ENCODE measurements at regions not wholly inside any gene's neighbourhood (a gene's known extent, or its start where the extent isn't known, plus 50 kb on each side); places are given as distances from the start of the nearest gene placed in this dataset.
"Not testable (repeated sequence)": the region's sequence is repeated elsewhere in the genome, so short reads cannot be mapped to it uniquely, and the experiment has no call there.

- WGBS = 100% methylated on average over 1 of the region's 1 CpG
These were observed 87.0 kb downstream of the PLSCR2 start for GRCh38 chr3:146382386-146382785.

DNA sequence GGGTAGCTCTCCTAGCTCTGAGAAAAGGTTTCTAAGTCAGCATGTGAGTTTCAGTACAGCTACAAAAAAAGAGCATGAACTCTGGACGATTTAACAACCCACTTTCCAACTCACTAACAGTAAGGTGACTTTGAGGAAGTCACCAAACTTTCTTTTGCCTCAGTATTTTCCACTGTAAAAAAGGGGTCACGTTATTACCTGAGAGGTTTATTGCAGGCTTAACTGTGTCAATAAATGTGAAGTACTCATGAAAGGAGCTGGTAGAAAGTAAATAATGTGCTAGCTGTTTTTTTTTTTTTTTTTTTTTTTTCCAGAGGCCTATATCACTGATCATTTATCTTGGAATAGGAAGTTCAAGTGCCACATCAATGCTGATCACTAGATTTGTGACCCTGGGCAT, 89.3 kb downstream of the PLSCR2 start:
- 77% methylated on average over 2 of the region's 2 CpGs for WGBS
- no peaks in the 10 kb centered on the region for H3K4me1 ChIP-seq (ENCODE audit: insufficient read depth)
- no peak overlapping the region for H3K4me3 ChIP-seq (ENCODE audit: low read depth, low read length)
- no peaks in the 10 kb centered on the region for H3K36me3 ChIP-seq (ENCODE audit: insufficient read depth)
- H3K27ac ChIP-seq (ENCODE audit: low read depth) = no peak overlapping the region
- DNase-seq (ENCODE audit: extremely low spot score) = no peak

More at GRCh38 chr3:146382386-146382785, 87.0 kb downstream of the PLSCR2 start:
- Histone ChIP-seq H3K4me1 (ENCODE audit: insufficient read depth) (no peaks in the 10 kb centered on the region), H3K36me3 (ENCODE audit: insufficient read depth) (no peaks in the 10 kb centered on the region), H3K4me3 (ENCODE audit: low read depth, low read length) (no peak overlapping the region), H3K27ac (ENCODE audit: low read depth) (no peak overlapping the region)
- DNase-seq (ENCODE audit: extremely low spot score) = no peak

DNA sequence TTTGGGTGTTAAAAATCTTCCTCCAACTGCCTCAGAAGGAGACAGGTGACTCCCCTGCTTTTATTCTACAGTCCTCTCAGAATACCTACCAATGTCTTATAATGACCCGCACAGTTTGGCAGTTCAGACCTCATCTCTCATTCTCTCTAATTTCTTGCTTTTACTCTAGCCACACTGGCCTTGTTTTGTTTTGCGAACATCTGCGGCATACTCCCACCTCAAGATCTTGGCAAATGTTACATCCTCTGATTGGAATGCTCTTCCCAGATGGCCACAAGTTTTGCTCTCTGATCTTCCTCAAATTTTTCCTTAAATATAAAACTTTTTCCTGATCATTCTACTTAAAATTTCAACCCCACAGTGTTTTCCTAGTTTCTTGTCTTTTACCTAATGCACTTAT, 94.1 kb downstream of the PLSCR2 start:
- Histone ChIP-seq H3K27ac (ENCODE audit: low read depth) (no peak overlapping the region), H3K36me3 (ENCODE audit: insufficient read depth) (no peaks in the 10 kb centered on the region), H3K4me1 (ENCODE audit: insufficient read depth) (no peaks in the 10 kb centered on the region), H3K4me3 (ENCODE audit: low read depth, low read length) (no peak overlapping the region)
- 69% methylated on average over 3 of the region's 3 CpGs for WGBS
- no peak for DNase-seq (ENCODE audit: extremely low spot score)

- H3K36me3 ChIP-seq (ENCODE audit: insufficient read depth) = no peaks in the 10 kb centered on the region
- H3K4me3 ChIP-seq (ENCODE audit: low read depth, low read length) = no peak overlapping the region
- 25% methylated on average over 2 of the region's 2 CpGs for WGBS
- H3K27ac ChIP-seq (ENCODE audit: low read depth) = no peak overlapping the region
- no peak for DNase-seq (ENCODE audit: extremely low spot score)
- no peaks in the 10 kb centered on the region for H3K4me1 ChIP-seq (ENCODE audit: insufficient read depth)
These were observed 95.2 kb downstream of the PLSCR2 start for GRCh38 chr3:146374146-146374545.

- Histone ChIP-seq H3K4me1 (ENCODE audit: insufficient read depth) (no peaks in the 10 kb centered on the region), H3K4me3 (ENCODE audit: low read depth, low read length) (no peak overlapping the region), H3K27ac (ENCODE audit: low read depth) (no peak overlapping the region), H3K36me3 (ENCODE audit: insufficient read depth) (no peaks in the 10 kb centered on the region)
- WGBS = 86% methylated on average over 1 of the region's 1 CpG
- no peak for DNase-seq (ENCODE audit: extremely low spot score)
These were observed 97.5 kb downstream of the PLSCR2 start for GRCh38 chr3:146371902-146372301.

DNA sequence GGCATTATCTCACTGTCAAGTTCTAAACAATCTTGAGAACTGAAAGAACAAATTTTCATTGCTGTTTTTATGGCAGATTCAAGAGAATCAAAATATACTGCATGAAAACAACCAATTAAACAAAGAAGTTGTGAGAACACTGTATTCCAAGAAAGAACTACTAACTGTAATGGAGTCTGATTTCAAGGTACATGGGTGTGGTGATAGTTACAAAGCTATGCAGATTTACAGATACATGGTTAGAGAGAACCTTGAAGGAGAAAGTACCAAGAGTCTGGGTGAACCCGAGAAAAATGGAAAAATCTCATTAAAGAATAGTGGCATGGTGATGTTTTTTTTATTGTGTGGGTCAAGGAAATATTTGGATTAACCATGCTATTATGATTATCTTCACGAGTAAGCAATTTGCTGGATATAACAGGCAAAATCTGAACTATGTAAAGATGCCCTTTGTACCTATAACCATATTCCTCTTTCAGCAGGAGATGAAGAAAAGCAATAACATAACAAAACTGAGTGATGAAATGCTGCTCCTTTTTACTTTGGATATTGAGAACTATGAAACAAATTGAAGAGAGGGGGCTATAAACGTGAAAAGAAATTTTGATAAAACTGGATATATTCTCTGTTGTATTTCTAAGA, 100.4 kb downstream of the PLSCR2 start:
- Histone ChIP-seq H3K36me3 (ENCODE audit: insufficient read depth) (no peaks in the 10 kb centered on the region), H3K27ac (ENCODE audit: low read depth) (no peak overlapping the region), H3K4me3 (ENCODE audit: low read depth, low read length) (no peak overlapping the region), H3K4me1 (ENCODE audit: insufficient read depth) (no peaks in the 10 kb centered on the region)
- WGBS = 85% methylated on average over 3 of the region's 3 CpGs
- no peak for DNase-seq (ENCODE audit: extremely low spot score)

- H3K4me1 ChIP-seq (ENCODE audit: insufficient read depth) = no peaks in the 10 kb centered on the region
- H3K36me3 ChIP-seq (ENCODE audit: insufficient read depth) = no peaks in the 10 kb centered on the region
- DNase-seq (ENCODE audit: extremely low spot score) = no peak
- H3K27ac ChIP-seq (ENCODE audit: low read depth) = no peak overlapping the region
- 94% methylated on average over 1 of the region's 1 CpG for WGBS
- H3K4me3 ChIP-seq (ENCODE audit: low read depth, low read length) = no peak overlapping the region
These were observed 108.9 kb upstream of the PLSCR4 start for GRCh38 chr3:146359841-146360240.

DNA sequence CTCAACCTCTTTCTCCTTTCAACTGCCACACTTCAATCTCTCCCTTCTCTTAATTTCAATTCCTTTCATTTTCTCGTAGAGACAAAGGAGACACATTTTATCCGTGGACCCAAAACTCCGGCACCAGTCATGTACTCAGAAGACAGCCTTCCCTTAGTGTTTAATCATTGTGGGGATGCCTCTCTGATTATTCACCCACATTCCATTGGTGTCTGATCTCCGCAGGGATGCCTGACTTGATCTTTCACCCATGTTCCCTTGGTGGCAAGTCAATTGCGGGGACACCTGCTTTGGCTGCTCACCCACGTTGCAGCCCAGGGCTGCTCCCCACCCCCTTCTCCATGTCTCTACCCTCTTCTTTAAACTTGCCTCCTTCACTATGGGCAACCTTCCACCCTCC, 103.5 kb upstream of the PLSCR4 start:
- not testable (repeated sequence) for H3K4me3 ChIP-seq (ENCODE audit: low read depth, low read length); H3K4me1 ChIP-seq (ENCODE audit: insufficient read depth); H3K36me3 ChIP-seq (ENCODE audit: insufficient read depth); DNase-seq (ENCODE audit: extremely low spot score); H3K27ac ChIP-seq (ENCODE audit: low read depth)
- 94% methylated on average over 6 of the region's 6 CpGs for WGBS

DNA sequence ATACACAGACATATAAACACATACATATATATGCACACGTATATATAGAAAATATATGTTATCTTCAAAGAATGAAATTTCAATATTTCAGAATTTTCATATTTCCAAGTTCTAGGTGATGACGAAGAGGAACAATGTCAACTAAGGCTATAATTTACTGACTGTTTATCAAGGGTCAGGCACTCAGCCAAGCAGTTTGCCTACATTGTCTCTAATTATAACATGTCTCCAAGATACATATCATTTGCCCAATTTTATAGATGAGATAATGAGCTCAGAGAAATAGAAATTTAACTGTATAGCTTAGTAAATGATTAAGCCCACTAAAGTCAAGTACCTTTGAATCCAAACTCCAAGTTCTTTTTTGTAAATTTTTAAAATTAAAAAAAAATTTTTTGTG, 99.9 kb upstream of the PLSCR4 start:
- no peaks in the 10 kb centered on the region for H3K36me3 ChIP-seq (ENCODE audit: insufficient read depth)
- no peak overlapping the region for H3K27ac ChIP-seq (ENCODE audit: low read depth)
- no peak overlapping the region for H3K4me3 ChIP-seq (ENCODE audit: low read depth, low read length)
- WGBS = 81% methylated on average over 2 of the region's 2 CpGs
- no peaks in the 10 kb centered on the region for H3K4me1 ChIP-seq (ENCODE audit: insufficient read depth)
- no peak for DNase-seq (ENCODE audit: extremely low spot score)

GRCh38 chr3:146345900-146346299, 95.0 kb upstream of the PLSCR4 start:
- H3K4me3 ChIP-seq (ENCODE audit: low read depth, low read length) = no peak overlapping the region
- DNase-seq (ENCODE audit: extremely low spot score) = no peak
- H3K36me3 ChIP-seq (ENCODE audit: insufficient read depth) = no peaks in the 10 kb centered on the region
- 89% methylated on average over 2 of the region's 2 CpGs for WGBS
- no peaks in the 10 kb centered on the region for H3K4me1 ChIP-seq (ENCODE audit: insufficient read depth)
- no peak overlapping the region for H3K27ac ChIP-seq (ENCODE audit: low read depth)

- no peaks in the 10 kb centered on the region for H3K4me1 ChIP-seq (ENCODE audit: insufficient read depth)
- WGBS = 29% methylated on average over 2 of the region's 2 CpGs
- no peak for DNase-seq (ENCODE audit: extremely low spot score)
- no peaks in the 10 kb centered on the region for H3K36me3 ChIP-seq (ENCODE audit: insufficient read depth)
- no peak overlapping the region for H3K27ac ChIP-seq (ENCODE audit: low read depth)
- no peak overlapping the region for H3K4me3 ChIP-seq (ENCODE audit: low read depth, low read length)
These were observed 92.6 kb upstream of the PLSCR4 start for GRCh38 chr3:146343551-146343950.

DNA sequence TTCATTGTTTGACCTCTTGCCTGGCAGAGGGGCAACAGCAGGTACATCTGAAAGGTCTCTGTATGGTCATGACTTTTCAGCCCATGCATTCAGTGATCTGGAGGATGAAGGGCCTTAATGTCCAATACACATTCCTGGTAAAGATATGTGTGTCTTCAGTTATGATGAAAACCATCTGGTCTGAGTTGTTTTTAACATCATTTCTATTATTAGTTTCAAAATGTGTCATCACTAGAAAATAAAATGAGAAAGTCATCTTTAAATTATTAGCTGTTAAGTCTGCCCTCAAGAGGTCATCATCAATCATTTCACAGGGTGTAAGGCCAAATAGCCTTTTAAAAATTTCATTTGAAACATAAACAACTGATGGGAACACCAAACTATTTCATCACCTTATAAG, 92.1 kb upstream of the PLSCR4 start:
- DNase-seq (ENCODE audit: extremely low spot score) = peak; percentile 29
- Histone ChIP-seq H3K27ac (ENCODE audit: low read depth) (no peak overlapping the region), H3K36me3 (ENCODE audit: insufficient read depth) (no peaks in the 10 kb centered on the region), H3K4me3 (ENCODE audit: low read depth, low read length) (no peak overlapping the region), H3K4me1 (ENCODE audit: insufficient read depth) (no peaks in the 10 kb centered on the region)

GRCh38 chr3:146339349-146339748, 88.4 kb upstream of the PLSCR4 start:
- Histone ChIP-seq H3K4me1 (ENCODE audit: insufficient read depth) (no peaks in the 10 kb centered on the region), H3K36me3 (ENCODE audit: insufficient read depth) (no peaks in the 10 kb centered on the region), H3K4me3 (ENCODE audit: low read depth, low read length) (no peak overlapping the region), H3K27ac (ENCODE audit: low read depth) (no peak overlapping the region)
- 86% methylated on average over 7 of the region's 7 CpGs for WGBS
- DNase-seq (ENCODE audit: extremely low spot score) = no peak

DNA sequence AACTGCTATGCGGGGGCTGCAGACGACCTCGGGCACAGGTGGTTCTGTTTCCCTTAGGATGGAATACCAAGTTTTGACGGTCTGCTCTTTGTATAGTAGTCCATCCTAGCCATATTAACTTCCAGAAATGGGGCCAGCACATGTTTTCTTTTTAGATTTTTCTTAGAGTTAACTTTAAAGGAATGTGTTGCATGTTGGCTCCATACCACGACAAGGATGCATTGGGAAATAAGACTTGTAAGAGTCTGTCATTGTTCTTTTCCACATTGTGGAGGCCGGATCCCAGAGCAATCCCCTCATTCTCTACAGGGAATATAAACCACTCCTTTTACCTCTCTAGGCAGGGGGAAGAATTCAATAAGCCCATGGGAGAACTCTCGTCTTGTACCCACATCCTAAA, 87.1 kb upstream of the PLSCR4 start:
- no peaks in the 10 kb centered on the region for H3K4me1 ChIP-seq (ENCODE audit: insufficient read depth)
- no peak overlapping the region for H3K4me3 ChIP-seq (ENCODE audit: low read depth, low read length)
- H3K36me3 ChIP-seq (ENCODE audit: insufficient read depth) = no peaks in the 10 kb centered on the region
- H3K27ac ChIP-seq (ENCODE audit: low read depth) = no peak overlapping the region
- DNase-seq (ENCODE audit: extremely low spot score) = no peak
- 93% methylated on average over 7 of the region's 7 CpGs for WGBS

GRCh38 chr3:146335386-146335785, 84.5 kb upstream of the PLSCR4 start:
- 90% methylated on average over 3 of the region's 3 CpGs for WGBS
- H3K4me1 ChIP-seq (ENCODE audit: insufficient read depth) = no peaks in the 10 kb centered on the region
- no peak overlapping the region for H3K27ac ChIP-seq (ENCODE audit: low read depth)
- H3K36me3 ChIP-seq (ENCODE audit: insufficient read depth) = no peaks in the 10 kb centered on the region
- H3K4me3 ChIP-seq (ENCODE audit: low read depth, low read length) = no peak overlapping the region
- DNase-seq (ENCODE audit: extremely low spot score) = no peak

Data from urinary bladder (tissue), 3 donors.